ENCODE measurements at regions not wholly inside any gene's neighbourhood (a gene's known extent, or its start where the extent isn't known, plus 50 kb on each side); places are given as distances from the start of the nearest gene placed in this dataset.
"Not testable (repeated sequence)": the region's sequence is repeated elsewhere in the genome, so short reads cannot be mapped to it uniquely, and the experiment has no call there.

DNA sequence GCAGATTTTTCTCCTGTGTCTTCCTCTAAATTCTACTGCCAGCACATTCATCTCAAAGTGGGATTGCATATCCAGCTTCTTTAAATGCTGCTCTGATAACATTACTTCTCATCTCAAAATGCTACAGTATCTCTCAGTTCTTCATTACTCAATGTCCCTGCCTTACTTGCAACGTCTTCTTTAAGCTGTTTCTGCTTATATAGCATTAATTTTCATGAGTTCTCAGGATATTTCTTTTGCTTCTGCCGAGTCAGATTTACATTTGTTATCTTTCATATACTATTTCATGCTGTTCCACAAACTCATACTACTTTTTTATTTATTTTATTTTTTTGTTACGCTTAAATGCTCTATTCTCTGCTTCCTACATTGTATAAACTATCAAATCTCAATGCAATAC is 1223.5 kb upstream of the FAM98A start:
- DNase-seq (ENCODE audit: low spot score), result no peak

DNA sequence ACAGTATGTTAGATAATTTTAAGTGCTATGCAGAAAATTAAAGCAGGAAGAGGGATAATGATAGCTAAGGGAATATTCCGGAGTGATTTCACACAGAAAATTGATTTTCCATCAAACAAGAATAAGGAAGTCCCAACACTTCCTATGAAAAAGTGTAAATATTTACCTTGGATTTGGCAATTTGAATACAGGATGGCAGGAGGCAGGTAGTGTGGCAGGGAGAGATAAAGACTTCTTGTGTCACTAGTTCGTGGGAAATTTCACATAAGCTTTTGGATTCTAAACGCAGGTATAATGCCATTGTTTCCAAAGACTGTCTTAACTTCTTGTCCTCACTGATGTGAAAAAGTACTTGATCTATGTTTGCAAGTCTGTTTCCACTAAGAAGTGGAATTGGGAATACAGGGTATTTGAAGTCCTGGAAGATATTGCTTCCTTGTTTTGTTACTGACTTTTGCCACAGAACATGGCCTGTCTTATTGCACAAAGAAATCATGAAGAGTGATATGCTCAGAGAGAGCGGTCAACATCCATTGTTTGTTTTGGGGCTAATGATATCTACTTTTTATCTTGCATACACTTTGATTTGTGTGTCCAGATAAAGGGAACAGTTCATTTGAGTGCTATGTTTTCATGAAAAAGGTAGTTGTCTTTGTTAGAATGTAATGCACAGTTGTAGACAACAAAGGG is 1216.1 kb upstream of the FAM98A start:
- no peak for DNase-seq (ENCODE audit: low spot score)

DNA sequence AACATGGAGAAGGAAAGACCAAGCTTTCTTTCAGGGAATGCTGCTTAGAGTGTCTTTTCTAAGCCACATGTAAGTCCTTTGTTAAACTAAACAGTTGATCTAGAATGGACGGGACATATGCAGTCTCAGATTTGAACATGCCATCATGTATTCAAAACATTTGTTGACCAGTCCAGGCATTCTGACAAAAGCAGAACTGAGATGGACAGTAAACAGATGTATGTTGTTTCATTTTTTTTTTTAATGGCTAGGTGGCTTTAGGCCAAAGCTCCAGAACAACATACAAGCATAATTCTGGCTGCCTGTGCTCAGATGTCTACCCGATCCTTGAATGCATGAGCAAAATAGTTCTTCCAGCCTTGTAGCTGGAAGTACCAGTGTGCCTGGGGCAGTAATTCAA is 1211.4 kb upstream of the FAM98A start:
- DNase-seq (ENCODE audit: low spot score), result no peak

DNA sequence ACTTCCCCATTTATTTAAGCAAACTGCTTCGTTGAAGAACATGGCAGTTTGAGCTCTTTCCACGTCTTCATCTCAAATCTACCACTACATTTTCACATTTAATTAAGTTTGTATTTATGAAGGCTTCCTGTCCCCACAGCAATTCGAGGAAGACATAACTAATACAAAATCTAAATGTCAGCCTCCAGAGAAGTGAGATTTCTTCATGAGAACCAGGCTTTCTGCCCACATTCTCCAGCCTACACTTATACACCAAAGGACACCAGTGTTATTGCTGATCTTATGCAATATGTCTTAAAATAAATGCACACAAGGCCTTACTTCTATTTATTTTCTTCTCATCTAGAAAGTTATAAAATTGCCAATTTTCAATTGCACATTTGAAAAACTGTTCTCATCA is 1209.3 kb upstream of the FAM98A start:
- no peak for DNase-seq (ENCODE audit: low spot score)

DNA sequence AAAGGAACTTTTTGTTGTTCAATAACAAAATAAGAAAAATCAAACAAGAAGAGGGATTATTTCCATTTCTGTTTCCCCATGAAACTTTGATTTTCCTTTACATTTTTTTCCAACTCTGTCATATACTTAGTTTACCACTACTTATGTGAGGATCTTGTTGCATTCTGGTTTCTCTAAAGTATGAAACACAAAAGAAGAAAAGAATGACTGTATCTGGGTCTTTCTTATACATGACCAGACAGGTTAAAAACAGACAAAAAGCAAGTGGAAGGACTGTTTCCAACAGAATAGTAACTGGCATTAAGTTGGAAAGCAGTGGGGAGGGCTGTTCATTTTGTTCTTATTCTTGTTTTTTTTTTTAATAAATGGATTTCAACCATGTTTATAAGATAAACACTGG is 1207.8 kb upstream of the FAM98A start:
- DNase-seq (ENCODE audit: low spot score), result no peak

DNA sequence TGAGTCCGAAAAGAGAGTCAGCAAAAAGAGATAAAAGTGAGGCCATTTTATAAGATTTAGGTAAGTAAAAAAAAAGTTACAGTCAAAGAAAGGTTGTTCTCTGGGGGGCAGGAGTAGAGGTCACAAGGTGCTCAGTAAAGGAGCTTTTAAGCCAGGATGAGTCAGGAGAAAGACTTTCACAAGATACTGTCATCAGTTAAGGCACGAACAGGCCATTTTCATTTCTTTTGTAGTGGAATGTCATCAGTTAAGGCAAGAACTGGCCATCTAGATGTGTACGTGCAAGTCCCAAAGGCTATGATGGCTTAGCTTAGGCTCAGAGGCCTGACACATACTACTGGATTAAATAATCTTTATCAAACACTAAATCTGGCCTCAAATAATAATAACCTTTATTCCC is 1207.3 kb upstream of the FAM98A start:
- DNase-seq (ENCODE audit: low spot score), result no peak

DNA sequence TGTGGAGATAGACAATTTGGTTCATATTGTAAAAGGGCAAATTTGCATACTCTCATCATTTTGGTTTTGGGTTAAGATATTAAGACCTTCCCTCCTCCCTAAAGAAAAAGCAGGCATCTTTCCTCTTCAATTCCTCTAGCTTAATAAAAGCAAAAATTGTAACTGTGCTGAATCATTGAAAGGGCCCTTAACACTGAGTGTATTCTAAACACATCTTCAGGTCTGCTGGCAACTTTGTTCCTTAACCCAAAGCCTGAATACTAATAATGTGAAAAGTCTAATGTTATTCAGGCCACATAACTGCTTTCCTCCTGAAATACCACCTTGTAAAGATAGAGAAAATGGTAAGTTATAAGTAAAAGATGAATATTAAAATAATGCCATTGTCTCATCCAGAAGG is 1200.5 kb upstream of the FAM98A start:
- no peak for DNase-seq (ENCODE audit: low spot score)

DNA sequence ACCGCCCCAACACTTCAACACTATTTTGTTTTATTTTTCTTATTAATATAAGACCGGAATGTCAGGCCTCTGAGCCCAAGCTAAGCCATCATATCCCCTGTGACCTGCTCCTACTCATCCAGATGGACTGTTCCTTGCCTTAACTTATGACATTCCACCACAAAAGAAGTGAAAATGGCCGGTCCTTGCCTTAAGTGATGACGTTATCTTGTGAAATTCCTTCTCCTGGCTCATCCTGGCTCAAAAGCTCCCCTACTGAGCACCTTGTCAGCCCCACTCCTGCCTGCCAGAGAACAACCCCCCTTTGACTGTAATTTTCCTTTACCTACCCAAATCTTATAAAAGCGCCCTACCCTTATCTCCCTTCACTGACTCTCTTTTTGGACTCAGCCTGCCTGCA is 1196.5 kb upstream of the FAM98A start:
- DNase-seq (ENCODE audit: low spot score), result not testable (repeated sequence)

DNA sequence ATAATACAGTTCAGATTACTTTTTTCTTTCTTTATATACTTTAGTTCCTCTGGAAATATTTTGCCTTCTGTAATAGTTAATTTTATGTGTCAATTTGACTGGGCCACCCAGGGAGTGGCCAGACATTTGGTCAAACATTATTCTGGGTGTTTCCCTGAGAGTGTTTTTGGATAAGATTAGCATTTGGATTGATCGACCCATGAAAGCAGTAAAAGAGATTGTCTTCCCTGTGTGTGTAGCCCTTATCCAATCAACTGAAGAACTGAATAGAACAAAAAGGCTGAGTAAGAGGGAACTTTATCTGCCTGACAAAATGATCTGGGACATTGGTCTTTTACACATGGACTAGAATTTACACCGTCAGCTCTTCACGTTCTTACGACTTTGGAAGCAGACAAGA is 1190.1 kb upstream of the FAM98A start:
- DNase-seq (ENCODE audit: low spot score), result no peak

DNA sequence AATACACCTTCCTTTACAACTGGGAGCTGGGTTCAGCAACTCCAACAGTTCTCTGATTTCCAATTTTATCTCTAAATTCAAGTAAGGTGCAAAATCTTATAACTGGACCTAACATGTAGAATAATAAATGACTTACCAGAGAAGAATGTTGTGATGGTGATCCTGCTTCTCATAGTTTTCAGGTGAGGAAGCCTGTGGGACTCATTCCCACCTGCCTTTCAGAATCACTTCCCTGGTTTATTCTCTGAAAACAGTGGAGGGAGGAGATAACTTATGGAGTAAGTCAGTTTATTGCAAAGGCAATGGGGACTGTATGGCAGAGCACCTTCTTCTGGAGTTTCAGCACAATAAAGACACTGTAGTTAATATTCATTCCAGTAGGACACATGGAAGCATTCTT is 1188.2 kb upstream of the FAM98A start:
- DNase-seq (ENCODE audit: low spot score), result no peak

DNA sequence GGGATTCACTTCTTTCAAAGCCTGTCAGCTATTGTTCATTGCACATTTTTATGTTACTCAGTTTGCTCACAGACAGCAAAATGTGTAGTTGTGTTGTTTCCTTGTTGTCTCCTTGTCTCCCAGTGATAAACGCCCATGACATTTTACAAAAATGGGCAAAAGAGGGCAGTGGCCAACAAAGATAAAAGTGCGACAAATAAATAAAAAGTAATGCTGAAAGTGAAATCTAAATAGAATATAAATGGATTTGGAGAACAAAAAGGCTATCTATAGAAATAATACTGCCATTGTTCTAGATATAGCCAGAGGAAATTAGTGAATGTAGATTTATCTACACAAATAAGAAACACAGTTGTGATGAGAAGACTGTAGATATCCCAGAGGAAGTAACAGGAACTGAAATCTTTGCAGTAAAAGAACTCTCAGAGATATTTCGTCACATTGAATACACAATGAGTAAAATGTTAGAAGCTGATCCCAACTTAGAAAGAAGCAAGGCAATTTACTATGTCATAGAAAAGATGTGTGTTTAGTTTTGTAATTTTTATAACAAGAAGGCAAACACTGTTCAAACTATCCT is 1186.2 kb upstream of the FAM98A start:
- no peak for DNase-seq (ENCODE audit: low spot score)

DNA sequence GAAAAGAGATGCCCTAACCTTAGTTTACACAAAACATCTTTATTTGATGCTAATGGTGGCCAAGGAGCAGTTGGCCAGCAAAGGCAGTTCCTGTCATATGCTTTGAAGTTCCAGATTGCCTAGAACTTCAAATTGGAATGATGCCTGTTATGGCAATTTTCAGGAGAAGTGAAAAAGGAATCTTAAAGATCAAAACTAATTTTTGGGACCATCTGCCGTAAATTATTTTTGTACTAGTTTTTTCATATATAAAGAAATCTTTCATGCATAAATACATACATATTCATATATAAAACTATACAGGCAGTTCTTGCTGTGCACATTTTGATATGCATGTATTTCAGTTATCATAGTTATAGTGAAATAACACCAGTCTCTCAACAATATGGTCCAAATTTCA is 1185.6 kb upstream of the FAM98A start:
- no peak for DNase-seq (ENCODE audit: low spot score)

DNA sequence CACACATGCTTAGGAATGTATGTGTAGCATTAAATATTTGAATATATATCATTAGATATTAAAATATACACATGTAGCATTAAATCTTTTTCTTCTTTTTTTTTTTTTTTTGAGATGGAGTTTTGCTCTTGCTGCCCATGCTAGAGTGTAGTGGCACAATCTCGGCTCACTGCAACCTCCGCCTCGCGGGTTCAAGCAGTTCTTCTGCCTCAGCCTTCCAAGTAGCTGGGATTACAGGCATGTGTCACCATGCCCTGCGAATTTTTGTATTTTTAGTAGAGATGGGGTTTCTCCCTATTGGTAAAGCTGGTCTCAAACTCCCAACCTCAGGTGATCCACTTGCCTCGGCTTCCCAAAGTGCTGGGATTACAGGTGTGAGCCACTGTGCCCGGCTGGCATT is 1151.6 kb upstream of the FAM98A start:
- not testable (repeated sequence) for DNase-seq (ENCODE audit: low spot score)

DNA sequence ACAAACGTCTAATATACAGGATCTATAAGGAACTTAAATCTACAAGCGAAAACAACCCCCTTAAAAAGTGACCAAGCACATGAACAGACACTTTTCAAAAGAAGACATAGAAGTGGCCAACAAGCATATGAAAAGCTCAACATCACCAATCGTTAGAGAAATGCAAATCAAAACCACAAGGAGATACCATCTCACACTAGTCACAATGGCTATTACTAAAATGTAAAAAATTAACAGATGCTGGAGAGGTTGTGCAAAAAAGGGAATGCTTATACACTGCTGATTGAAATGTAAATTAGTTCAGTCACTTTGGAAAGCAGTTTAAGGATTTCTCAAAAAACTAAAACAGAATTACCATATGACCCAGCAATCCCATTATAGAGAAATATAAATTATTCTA is 1148.5 kb upstream of the FAM98A start:
- no peak for DNase-seq (ENCODE audit: low spot score)

DNA sequence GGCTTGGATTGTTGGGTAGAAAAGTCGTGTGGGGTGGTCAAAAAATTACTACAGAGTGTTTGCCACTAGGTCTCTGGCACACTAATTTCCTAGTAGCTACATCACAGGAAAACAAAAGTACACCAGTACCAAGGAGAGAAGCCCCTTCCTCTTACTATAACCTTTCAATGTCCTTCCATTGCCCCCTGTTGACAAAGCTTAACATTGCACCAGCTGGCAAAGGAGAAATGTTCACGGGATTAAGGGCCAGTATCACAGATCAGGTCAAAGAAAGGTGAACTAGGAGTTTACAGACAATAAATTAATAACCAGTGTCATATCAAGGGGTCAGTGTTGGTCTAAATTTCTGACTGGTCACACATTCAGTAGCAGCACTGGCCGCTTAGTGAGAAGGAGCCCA is 1139.6 kb upstream of the FAM98A start:
- DNase-seq (ENCODE audit: low spot score), result no peak

DNA sequence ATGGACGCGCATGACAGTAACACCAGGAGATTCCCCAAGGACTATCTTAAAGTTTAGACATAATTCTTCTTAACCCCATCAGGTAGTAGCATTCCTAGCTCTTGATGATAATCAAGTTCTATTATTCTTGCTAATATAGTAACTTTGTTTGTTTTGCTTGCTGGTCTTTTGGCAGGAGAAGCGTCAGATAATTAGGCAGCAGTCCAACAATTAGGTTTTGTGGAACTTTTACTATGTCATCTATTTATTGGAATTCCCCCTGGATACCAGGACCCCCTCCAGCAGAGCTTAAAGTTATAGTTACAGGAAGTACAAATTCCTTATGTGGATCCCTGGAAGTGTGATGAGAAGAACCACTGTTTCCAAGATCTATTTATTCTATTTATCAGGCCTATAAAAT is 1138.0 kb upstream of the FAM98A start:
- DNase-seq (ENCODE audit: low spot score), result no peak

DNA sequence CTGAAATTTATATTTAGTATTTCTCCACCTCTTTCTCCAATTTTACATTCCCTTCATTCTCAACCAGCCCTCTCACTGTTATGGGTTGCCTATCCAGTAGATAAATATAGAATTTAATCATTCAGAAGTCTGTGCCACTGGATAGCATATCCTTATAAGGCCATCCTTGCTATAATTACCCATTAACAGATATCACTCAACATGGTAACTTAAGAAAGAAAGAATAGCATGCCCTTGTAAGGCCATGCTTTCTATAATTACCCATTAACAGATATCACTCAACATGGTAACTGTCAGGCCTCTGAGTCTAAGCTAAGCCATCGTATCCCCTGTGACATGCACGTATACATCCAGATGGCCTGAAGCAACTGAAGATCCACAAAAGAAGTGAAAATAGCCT is 1137.4 kb upstream of the FAM98A start:
- no peak for DNase-seq (ENCODE audit: low spot score)

DNA sequence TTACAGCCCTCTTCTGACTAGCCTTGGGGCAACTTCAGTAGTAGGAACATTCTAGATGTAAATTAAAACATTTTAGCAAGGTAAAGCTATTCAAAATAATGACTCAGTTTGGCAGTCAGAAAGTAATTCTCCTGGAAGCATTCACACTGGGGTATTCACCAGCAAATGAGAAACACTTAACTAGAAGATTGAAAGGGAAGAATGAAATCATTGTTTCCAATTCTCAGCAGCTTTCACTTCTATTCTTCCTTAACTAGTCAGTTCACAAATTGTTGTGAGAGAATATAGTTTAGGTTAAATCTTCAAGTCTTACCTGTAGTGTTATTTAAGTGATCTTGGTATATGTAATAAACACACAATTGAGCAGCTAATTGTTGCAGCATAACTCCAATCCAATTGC is 1135.6 kb upstream of the FAM98A start:
- no peak for DNase-seq (ENCODE audit: low spot score)

DNA sequence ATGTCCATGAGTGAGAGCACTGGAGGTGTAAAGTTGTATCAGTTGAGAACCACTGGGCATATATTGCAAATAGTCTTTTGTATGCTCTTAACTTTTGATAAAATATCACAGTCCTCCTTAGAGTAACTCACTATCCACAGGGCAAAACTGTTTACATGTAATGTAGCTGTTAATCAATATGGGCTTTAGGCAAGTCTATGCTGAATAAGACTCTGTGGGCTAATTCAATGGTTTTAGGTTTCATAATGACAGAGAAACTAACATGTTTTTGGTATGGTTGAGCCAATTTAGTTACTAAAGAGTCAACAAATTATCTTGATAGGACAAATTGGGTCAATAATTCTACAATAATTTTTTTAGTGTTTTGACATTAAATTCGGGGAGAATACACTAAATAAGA is 1134.9 kb upstream of the FAM98A start:
- no peak for DNase-seq (ENCODE audit: low spot score)

DNA sequence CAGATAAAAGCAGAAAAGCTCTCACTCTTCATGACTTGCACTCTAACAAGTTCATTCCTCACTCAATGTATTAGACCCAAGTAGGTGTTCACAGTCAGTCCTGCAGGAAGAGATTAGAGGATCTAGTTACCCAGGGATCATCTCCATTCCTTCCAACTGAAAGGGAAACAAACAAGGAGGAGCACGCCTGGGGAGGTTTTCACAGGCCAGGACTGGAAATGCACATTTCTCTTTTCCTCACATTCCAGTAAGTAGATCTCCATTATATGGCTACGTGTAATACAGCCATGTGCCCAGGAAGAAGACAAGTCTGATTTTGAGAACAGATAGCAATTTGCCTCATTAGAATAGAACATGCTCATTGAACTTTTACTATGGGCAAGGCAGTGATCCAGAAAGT is 1132.2 kb upstream of the FAM98A start:
- DNase-seq (ENCODE audit: low spot score), result no peak

DNA sequence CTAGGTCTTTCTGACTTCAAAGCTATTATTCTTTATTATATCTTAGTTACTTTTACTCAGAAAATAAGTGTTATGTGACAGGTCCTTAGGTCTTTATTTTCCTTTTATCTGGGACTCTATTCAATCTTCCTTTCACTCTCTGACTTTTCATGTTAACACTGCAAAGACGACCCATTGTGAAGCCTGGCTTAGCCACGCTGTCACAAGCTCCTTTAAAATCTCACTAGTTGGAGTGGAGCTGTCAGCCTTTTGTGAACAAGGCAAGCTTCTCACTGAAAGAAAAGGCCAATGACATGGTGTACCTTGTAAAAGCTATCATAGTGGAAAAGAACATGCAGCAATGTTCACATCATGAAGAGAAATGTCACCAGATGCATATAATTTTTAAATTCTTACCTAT is 1130.7 kb upstream of the FAM98A start:
- DNase-seq (ENCODE audit: low spot score), result no peak

DNA sequence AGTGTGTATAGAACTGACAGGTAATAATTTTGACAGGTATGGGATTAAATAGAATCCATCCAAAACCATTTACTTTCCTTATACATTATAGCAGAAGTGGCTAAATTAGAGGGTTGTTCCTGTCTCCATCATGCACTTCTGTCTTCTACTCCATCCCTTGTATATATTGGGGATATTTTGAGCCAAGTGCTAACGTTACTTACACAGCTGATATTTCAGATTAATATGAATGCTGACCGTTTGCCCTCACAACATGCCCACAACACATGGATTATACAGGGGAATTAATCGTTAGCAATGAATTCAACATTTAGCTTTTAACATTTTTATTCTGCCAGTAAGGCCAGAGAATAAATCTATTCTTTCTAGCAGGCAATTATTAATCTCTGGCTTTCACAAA is 1125.0 kb upstream of the FAM98A start:
- DNase-seq (ENCODE audit: low spot score), result no peak

DNA sequence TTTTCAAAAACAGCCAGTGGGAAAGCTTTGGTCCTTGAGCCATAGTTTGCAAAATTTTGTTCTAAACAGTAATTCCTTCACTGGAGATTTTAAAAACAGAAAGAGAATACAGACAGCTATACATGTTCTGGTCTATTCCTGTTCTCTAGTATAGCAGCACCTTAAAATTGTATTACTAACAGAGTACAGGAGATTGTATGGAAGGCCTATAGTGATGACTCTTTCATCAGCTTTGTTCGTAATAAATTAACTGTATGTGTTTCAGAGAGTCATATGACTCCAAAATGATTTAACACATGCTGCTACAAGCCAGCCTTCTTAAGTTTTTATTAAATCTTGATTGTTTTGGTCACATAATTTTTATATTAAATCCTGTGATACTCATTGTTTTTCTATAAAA is 1124.6 kb upstream of the FAM98A start:
- no peak for DNase-seq (ENCODE audit: low spot score)

DNA sequence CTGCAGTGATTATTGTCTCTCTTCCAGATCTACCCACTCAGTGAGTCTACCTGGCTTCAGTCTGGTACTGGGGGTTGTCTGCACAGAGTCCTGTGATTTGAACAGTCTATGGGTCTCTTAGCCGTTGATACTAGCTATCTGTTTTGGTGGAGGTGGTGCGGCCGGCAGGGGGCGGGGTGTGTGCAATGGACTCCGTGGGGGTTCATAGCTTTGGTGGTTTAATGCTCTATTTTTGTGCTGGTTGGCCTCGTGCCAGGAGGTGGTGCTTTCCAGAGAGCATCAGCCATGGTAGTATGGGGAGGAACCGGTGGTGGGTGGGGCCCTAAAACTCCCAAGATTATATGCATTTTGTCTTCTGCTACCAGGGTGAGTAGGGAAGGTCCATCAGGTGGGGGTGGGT is 1120.1 kb upstream of the FAM98A start:
- DNase-seq (ENCODE audit: low spot score), result no peak
